22Rv1 (cell line): ENCODE measurements at regions not wholly inside any gene's neighbourhood (a gene's known extent, or its start where the extent isn't known, plus 50 kb on each side); places are given as distances from the start of the nearest gene placed in this dataset.

Experiments used
- H3K27ac ChIP-seq: fragments of 450-650 bp; 2 replicates; pipeline ENCODE4 v1.5.1; 2017
- CTCF ChIP-seq: fragments of 450-650 bp; IDR thresholded peaks from 2 replicates; pipeline ENCODE4 v1.5.1; 2017; ENCODE audit warnings: mild to moderate bottlenecking
- ZFX ChIP-seq: fragments of 450-650 bp; IDR thresholded peaks from 2 replicates; pipeline ENCODE4 v1.6.1; 2017; ENCODE audit warnings: antibody characterized with exemption, borderline replicate concordance

DNA sequence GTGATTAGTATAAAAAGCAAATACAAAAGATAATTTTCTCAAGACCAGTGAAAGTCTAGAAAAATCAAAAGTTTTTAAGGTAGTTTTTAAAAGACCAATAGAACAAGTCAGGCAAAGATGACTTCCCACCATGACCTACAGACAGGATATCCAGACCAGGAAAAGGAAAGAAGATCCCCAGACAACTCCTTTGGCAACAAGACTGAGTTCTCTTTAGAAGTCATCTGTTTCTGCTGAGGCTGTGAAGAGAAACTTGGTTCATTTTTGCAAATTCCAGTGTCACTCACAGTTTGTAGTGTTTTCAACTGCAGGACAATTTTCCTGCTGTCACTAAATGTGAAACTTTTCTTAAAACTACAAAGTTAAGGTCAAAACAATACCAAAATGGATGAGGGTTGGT lies 240.9 kb upstream of the SIX2 start:
- no peak overlapping the region for H3K27ac ChIP-seq
- TF ChIP-seq ZFX = no peak
- no peak for TF ChIP-seq CTCF

DNA sequence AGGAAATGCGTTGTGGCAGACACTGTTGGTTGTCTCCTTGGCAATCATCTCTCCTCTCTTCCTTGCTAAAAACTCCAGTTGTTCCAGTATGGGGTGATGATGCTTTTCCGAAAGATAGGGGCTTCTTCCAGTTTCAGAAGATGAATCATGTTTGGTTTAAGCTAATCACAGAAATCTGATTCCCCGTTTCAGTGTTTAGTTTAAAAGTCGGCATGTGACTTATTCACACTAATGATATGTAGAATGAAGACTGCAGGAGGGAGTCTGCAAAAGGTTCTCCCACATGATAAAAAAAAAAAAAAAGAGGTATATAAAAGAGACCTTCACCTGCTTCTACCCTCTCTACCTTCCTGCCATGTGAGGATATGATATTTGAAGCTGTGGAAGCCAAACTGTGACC lies 239.0 kb upstream of the SIX2 start:
- H3K27ac ChIP-seq = no peak overlapping the region
- TF ChIP-seq ZFX (no peak), CTCF (no peak)

- H3K27ac ChIP-seq = no peak overlapping the region
- TF ChIP-seq ZFX = no peak
- TF ChIP-seq CTCF = no peak
Measured at GRCh38 chr2:45244928-45245327, 235.7 kb upstream of the SIX2 start.

DNA sequence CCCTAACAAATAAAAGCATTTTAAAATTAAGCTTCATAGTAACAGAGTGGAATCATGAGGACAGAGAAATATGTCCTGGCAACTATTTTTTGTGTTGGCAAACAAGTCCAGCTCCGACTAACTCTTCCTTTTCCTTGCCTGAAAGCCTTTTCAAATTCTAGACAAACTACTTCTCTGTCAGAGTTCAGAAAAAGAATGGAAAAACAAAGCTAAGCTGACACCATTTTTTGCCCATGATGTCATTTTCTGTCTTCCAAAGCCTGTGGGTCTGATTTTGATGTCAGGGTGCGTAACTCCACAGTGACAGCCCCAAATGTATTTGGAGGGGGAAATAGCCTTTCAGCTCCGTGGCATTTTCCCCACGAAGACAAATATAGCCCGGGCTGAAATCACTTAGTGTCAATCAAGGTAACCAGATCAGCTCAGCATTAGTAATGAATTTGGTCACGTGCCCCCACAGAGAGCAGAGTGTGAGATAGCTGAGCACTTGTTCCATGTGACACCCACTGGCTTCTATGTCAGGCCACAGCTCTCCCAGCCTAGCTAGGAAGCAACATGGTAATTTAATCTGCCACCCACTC lies 233.0 kb upstream of the SIX2 start:
- H3K27ac ChIP-seq = no peak overlapping the region
- TF ChIP-seq ZFX (no peak), CTCF (no peak)

DNA sequence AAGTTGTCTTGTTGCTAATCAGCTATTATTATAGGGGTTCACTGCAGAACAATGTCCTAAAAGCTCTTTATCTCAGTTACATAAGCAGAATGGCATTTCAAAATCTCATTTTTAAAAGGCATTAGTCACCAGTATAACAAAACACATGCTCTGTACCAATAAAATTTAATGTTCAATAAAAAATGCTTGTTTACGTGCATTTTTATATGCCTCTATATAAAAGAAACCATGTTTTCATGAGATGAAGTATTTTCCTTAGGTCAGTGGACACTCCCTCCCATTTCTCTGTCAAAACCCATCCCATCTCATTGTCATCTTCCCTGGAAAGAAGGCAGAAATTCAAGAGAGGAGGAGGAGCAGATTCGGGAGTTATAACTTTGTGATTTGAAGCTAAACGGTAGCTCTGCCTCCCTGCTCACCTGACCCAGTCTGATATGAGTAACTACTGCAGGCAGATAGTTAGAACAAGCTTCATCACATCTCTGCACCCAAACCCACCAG lies 231.9 kb upstream of the SIX2 start:
- H3K27ac ChIP-seq = no peak overlapping the region
- TF ChIP-seq CTCF (no peak), ZFX (no peak)

- no peak for TF ChIP-seq CTCF
- TF ChIP-seq ZFX = no peak
- H3K27ac ChIP-seq = no peak overlapping the region
Measured at GRCh38 chr2:45237850-45238542, 228.7 kb upstream of the SIX2 start.

DNA sequence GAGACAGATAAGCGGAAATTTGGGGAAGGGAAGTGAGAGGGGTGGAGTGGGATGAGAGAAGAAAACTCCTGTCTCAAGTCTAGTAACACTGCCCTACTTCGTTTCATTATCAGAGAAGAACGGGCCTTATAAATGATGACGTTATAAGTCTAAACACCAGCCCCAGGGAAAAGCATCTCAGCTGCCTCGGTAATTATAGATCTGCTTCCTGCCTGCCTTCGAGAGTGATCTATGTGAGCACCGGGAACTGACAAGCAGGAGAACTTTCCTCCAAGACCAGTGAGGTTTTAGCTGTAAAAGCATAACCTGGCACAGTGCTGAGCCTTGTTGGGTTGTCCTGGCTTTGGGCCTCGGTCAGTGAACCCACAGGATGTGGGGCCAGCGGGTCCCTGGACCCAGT lies 227.9 kb upstream of the SIX2 start:
- H3K27ac ChIP-seq = no peak overlapping the region
- TF ChIP-seq CTCF (no peak), ZFX (no peak)
